Activated CD4-positive, alpha-beta T cell treated with anti-CD3 and anti-CD28 coated beads for 36 hours (primary cell): ENCODE measurements at regions not wholly inside any gene's neighbourhood (a gene's known extent, or its start where the extent isn't known, plus 50 kb on each side); places are given as distances from the start of the nearest gene placed in this dataset.

Source experiments
- ATAC-seq: fragments of 200-7000 bp; cut with Tn5 transposase; one replicate; pipeline ENCODE4 v1.10.0; 2021; ENCODE audit warnings: mild to moderate bottlenecking, moderate library complexity
- CTCF ChIA-PET: fragments of 350-600 bp; sonication (Branson Sonifier 250); formaldehyde crosslinking; loops from one replicate; lab custom pipeline; 2021; ENCODE audit warnings: antibody characterized with exemption; lab: Charles Lee
- POLR2A ChIA-PET: fragments of 350-600 bp; sonication (Branson Sonifier 250); formaldehyde crosslinking; loops from one replicate; lab custom pipeline; 2021; ENCODE audit warnings: antibody characterized with exemption, inconsistent platforms; lab: Charles Lee
- DNase-seq: peaks from one replicate; pipeline ENCODE4 v3.0.0-alpha.2; 2020
- H3K27ac Mint-ChIP-seq: one replicate; pipeline ENCODE4 v1.8.0; 2021; ENCODE audit warnings: mixed read lengths
- H3K27me3 Mint-ChIP-seq: one replicate; pipeline ENCODE4 v1.8.0; 2021; ENCODE audit warnings: mixed read lengths
- H3K36me3 Mint-ChIP-seq: one replicate; pipeline ENCODE4 v1.8.0; 2021; ENCODE audit warnings: low read depth, mixed read lengths
- H3K4me1 Mint-ChIP-seq: one replicate; pipeline ENCODE4 v1.8.0; 2021; ENCODE audit warnings: mixed read lengths
- H3K4me3 Mint-ChIP-seq: one replicate; pipeline ENCODE4 v1.8.0; 2021; ENCODE audit warnings: mild to moderate bottlenecking, moderate library complexity, mixed read lengths
- H3K9me3 Mint-ChIP-seq: one replicate; pipeline ENCODE4 v1.8.0; 2021; ENCODE audit warnings: low read depth, mixed read lengths
- intact Hi-C, 2 experiments: fragments of 100-400 bp; cut with DNase I in 1 of 2; cut with micrococcal nuclease in 1 of 2; formaldehyde crosslinking; loops; one replicate each; pipeline versions ENCODE4 v1.14.2 to v1.15.1; 2022 to 2024; cut with DNase I, micrococcal nuclease

GRCh38 chr4:176014583-176015108 lies 51.0 kb upstream of the WDR17 start:
- H3K9me3 Mint-ChIP-seq = no peaks in the 10 kb centered on the region
- H3K4me3 Mint-ChIP-seq = no peak overlapping the region
- POLR2A ChIA-PET = interaction anchor here (0.6 kb wide), 1 partner anchor 20 kb away, joined by 3 read pairs; no protein-coding TSS in a partner anchor
- CTCF ChIA-PET = no interaction called here
- no peaks in the 10 kb centered on the region for H3K4me1 Mint-ChIP-seq
- intact Hi-C loops = no loop called here
- ATAC-seq = no peak
- peaks cover 5% of the 10 kb centered on the region for H3K27me3 Mint-ChIP-seq
- no peak for DNase-seq
- no peaks in the 10 kb centered on the region for H3K36me3 Mint-ChIP-seq
- no peak overlapping the region for H3K27ac Mint-ChIP-seq
